CD14-positive monocyte (primary cell): ENCODE measurements at regions not wholly inside any gene's neighbourhood (a gene's known extent, or its start where the extent isn't known, plus 50 kb on each side); places are given as distances from the start of the nearest gene placed in this dataset.

Experiments
- DNase-seq, 3 donors: peaks; one replicate each; pipeline ENCODE4 v3.0.0-alpha.2; 2011 to 2022
- H2AFZ ChIP-seq: 2 replicates; pipeline ENCODE4 v1.6.0; 2012; ENCODE audit warnings: mild to moderate bottlenecking, low read depth, low read length, inconsistent platforms; ENCODE audit not compliant: insufficient read depth, poor library complexity, severe bottlenecking
- H3K27ac ChIP-seq, 2 donors: 1 replicate in 1 of 2; 2 replicates in 1 of 2; pipeline ENCODE4 v1.5.1; 2012 to 2013; ENCODE audit warnings: low read length in 2 of 2, control low read depth in 1 of 2, inconsistent platforms in 1 of 2, low read depth in 1 of 2, mild to moderate bottlenecking in 1 of 2
- H3K27me3 ChIP-seq, 2 donors: one replicate each; pipeline versions ENCODE4 v1.6.0 to v1.6.1; 2011 to 2013; ENCODE audit warnings: low read length in 2 of 2; ENCODE audit not compliant: control insufficient read depth in 2 of 2, insufficient read depth in 2 of 2
- H3K36me3 ChIP-seq, 2 donors: replicated peaks in 1 of 2; 1 replicate in 1 of 2; 2 replicates in 1 of 2; pipeline versions ENCODE4 v1.5.1 to v1.6.1; 2012 to 2013; ENCODE audit warnings: low read length in 2 of 2, control low read depth in 1 of 2, inconsistent platforms in 1 of 2, mild to moderate bottlenecking in 1 of 2; ENCODE audit not compliant: insufficient read depth in 2 of 2, control insufficient read depth in 1 of 2
- H3K4me1 ChIP-seq, 2 donors: 1 replicate in 1 of 2; 2 replicates in 1 of 2; pipeline versions ENCODE4 v1.5.1 to v1.6.1; 2012 to 2013; ENCODE audit warnings: low read length in 2 of 2, control low read depth in 1 of 2, inconsistent platforms in 1 of 2, mild to moderate bottlenecking in 1 of 2, moderate library complexity in 1 of 2; ENCODE audit not compliant: insufficient read depth in 2 of 2, control insufficient read depth in 1 of 2
- H3K4me2 ChIP-seq: replicated peaks from 2 replicates; pipeline ENCODE3; 2012; ENCODE audit warnings: low read length, moderate library complexity, mild to moderate bottlenecking; ENCODE audit not compliant: poor library complexity, severe bottlenecking; ENCODE audit errors: extremely low read depth
- H3K4me3 ChIP-seq, 3 experiments: fragments of 200-600 bp in 1 of 3; sonication (generic) in 1 of 3; replicated peaks in 1 of 3; 1 replicate in 2 of 3; 2 replicates in 1 of 3; pipeline ENCODE4 v1.5.1; 2011 to 2013; ENCODE audit warnings: low read length in 3 of 3, mild to moderate bottlenecking in 3 of 3, control low read depth in 2 of 3, low read depth in 2 of 3, inconsistent platforms in 1 of 3, moderate library complexity in 1 of 3
- H3K79me2 ChIP-seq: 2 replicates; pipeline ENCODE4 v1.6.0; 2012; ENCODE audit warnings: mild to moderate bottlenecking, control low read depth, inconsistent platforms, low read length, moderate library complexity; ENCODE audit not compliant: insufficient read depth
- H3K9ac ChIP-seq: 2 replicates; pipeline ENCODE4 v1.6.0; 2017; ENCODE audit warnings: low read length, mild to moderate bottlenecking; ENCODE audit not compliant: insufficient read depth, poor library complexity, severe bottlenecking
- H3K9me3 ChIP-seq, 2 donors: replicated peaks in 1 of 2; 1 replicate in 1 of 2; 2 replicates in 1 of 2; pipeline versions ENCODE4 v1.5.1 to v1.6.1; 2012 to 2013; ENCODE audit warnings: low read length in 2 of 2, control low read depth in 1 of 2; ENCODE audit not compliant: control insufficient read depth in 1 of 2, insufficient read depth in 1 of 2
- H4K20me1 ChIP-seq: 2 replicates; pipeline ENCODE4 v1.6.0; 2012; ENCODE audit warnings: mild to moderate bottlenecking, low read length, control low read depth, moderate library complexity; ENCODE audit not compliant: insufficient read depth
- H3K27ac Mint-ChIP-seq, 7 donors: one replicate each; pipeline ENCODE4 v1.8.0; 2020; ENCODE audit warnings: mild to moderate bottlenecking in 7 of 7, mixed read lengths in 7 of 7, moderate library complexity in 6 of 7, inconsistent platforms in 2 of 7
- H3K27me3 Mint-ChIP-seq, 3 donors: one replicate each; pipeline ENCODE4 v1.8.0; 2021 to 2022; ENCODE audit warnings: low read depth in 3 of 3, mild to moderate bottlenecking in 3 of 3, mixed read lengths in 3 of 3, moderate library complexity in 3 of 3, inconsistent platforms in 1 of 3
- H3K36me3 Mint-ChIP-seq, 2 donors: one replicate each; pipeline ENCODE4 v1.8.0; 2020; ENCODE audit warnings: mixed read lengths in 2 of 2, inconsistent platforms in 1 of 2, mild to moderate bottlenecking in 1 of 2
- H3K4me1 Mint-ChIP-seq: one replicate; pipeline ENCODE4 v1.8.0; 2020; ENCODE audit warnings: mild to moderate bottlenecking, mixed read lengths
- H3K4me3 Mint-ChIP-seq, 2 donors: one replicate each; pipeline ENCODE4 v1.8.0; 2020; ENCODE audit warnings: mild to moderate bottlenecking in 2 of 2, mixed read lengths in 2 of 2, moderate library complexity in 1 of 2
- H3K9me3 Mint-ChIP-seq, 7 donors: one replicate each; pipeline ENCODE4 v1.8.0; 2020 to 2022; ENCODE audit warnings: mixed read lengths in 7 of 7, mild to moderate bottlenecking in 6 of 7, moderate library complexity in 6 of 7, inconsistent platforms in 2 of 7
- WGBS: methylation state at CpG from one replicate; pipeline ENCODE4 v1.1.5; 2013; ENCODE audit warnings: missing lambda C conversion rate; ENCODE audit not compliant: insufficient coverage; 5-methylcytosine and 5-hydroxymethylcytosine counted together
- intact Hi-C, 2 donors: fragments of 100-400 bp; cut with micrococcal nuclease; formaldehyde crosslinking; loops; one replicate each; pipeline versions ENCODE4 v1.15.0 to v1.15.1; 2023
- TF ChIP-seq, protein P1 (sequence below): fragments of 200-600 bp; IDR thresholded peaks from one replicate; pipeline ENCODE4 v1.8.0; 2022; ENCODE audit warnings: antibody characterized with exemption, mild to moderate bottlenecking

DNA sequence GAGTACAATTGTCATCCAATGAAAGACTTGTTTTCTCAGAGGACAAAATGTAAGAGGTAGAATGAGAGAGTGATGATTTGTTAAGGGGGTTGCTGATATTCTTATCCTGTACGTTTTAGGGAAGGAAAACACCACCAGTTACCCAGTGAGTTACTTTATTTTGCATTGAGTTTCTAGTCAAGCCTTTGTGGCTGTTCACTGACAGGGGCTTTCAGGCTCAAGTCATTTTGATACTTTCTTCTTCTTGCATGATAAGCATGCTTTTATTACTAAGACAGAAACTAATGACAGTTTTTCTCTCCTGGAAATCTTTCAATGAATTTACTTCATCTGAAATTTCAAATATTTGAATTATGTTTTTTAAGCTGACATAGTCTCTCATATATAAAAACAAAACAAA, 710.2 kb upstream of the POM121L12 start:
- H3K4me3 Mint-ChIP-seq, result no peak overlapping the region
- H3K27ac Mint-ChIP-seq, result no peak overlapping the region
- Histone ChIP-seq H3K79me2 (no peaks in the 10 kb centered on the region), H3K4me1 (no peaks in the 10 kb centered on the region), H3K9ac (no peak overlapping the region), H3K4me3 (no peak overlapping the region), H4K20me1 (no peaks in the 10 kb centered on the region), H3K9me3 (peaks cover 22 to 29% of the 10 kb centered on the region in 2 donors), H3K27ac (no peak overlapping the region), H3K27me3 (no peaks in the 10 kb centered on the region), H2AFZ (no peak overlapping the region), H3K36me3 (no peaks in the 10 kb centered on the region), H3K4me2 (no peak overlapping the region)
- 44% methylated on average over 1 of the region's 1 CpG for WGBS
- peaks cover 11 to 42% (median 14%) of the 10 kb centered on the region in 7 donors for H3K9me3 Mint-ChIP-seq
- H3K36me3 Mint-ChIP-seq, result no peaks in the 10 kb centered on the region
- TF ChIP-seq, protein P1, sequence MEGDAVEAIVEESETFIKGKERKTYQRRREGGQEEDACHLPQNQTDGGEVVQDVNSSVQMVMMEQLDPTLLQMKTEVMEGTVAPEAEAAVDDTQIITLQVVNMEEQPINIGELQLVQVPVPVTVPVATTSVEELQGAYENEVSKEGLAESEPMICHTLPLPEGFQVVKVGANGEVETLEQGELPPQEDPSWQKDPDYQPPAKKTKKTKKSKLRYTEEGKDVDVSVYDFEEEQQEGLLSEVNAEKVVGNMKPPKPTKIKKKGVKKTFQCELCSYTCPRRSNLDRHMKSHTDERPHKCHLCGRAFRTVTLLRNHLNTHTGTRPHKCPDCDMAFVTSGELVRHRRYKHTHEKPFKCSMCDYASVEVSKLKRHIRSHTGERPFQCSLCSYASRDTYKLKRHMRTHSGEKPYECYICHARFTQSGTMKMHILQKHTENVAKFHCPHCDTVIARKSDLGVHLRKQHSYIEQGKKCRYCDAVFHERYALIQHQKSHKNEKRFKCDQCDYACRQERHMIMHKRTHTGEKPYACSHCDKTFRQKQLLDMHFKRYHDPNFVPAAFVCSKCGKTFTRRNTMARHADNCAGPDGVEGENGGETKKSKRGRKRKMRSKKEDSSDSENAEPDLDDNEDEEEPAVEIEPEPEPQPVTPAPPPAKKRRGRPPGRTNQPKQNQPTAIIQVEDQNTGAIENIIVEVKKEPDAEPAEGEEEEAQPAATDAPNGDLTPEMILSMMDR, result no peak
- H3K27me3 Mint-ChIP-seq, result no peaks in the 10 kb centered on the region
- no peaks in the 10 kb centered on the region for H3K4me1 Mint-ChIP-seq
- DNase-seq, result no peak
- intact Hi-C loops, result no loop called here

DNA sequence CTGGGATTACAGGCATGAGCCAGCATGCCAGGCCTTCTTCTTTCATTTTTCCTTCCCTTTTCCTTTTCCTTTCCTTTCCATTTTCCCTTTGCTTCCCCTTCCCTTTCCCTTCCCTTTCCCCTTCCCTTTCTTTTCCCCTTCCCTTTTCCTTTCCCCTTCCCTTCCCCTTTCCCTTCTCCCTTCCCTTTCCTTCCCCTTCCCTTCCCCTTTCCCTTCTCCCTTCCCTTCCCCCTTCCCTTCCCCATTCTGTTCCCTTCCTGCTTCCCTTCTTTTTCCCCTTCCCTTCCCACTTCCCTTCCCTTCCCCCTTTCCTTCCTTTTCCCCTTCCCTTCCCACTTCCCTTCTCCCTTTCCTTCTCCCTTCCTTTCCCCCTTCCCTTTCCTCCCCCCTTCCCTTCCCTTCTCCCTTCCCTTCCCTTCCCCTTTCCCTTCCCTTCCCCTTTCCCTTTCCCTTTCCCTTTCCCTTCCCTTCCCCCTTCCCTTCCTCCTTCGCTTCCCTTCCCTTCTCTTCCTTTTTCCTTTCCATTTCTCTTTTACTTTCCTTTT, 712.2 kb upstream of the POM121L12 start:
- no peak overlapping the region for H2AFZ ChIP-seq
- intact Hi-C loops, result no loop called here
- no peaks in the 10 kb centered on the region for H3K4me1 Mint-ChIP-seq
- no peaks in the 10 kb centered on the region for H3K27me3 ChIP-seq
- no peaks in the 10 kb centered on the region for H3K4me1 ChIP-seq
- 100% methylated on average over 1 of the region's 1 CpG for WGBS
- H3K36me3 Mint-ChIP-seq, result no peaks in the 10 kb centered on the region
- TF ChIP-seq, protein P1, result no peak
- H3K27ac ChIP-seq, result no peak overlapping the region
- H3K9me3 ChIP-seq, result peaks cover 21 to 22% of the 10 kb centered on the region in 2 donors
- H3K4me3 ChIP-seq, result no peak overlapping the region
- H3K4me2 ChIP-seq, result no peak overlapping the region
- H3K36me3 ChIP-seq, result no peaks in the 10 kb centered on the region
- no peak overlapping the region for H3K9ac ChIP-seq
- H3K9me3 Mint-ChIP-seq, result peaks cover 8 to 39% (median 11%) of the 10 kb centered on the region in 7 donors
- H3K4me3 Mint-ChIP-seq, result no peak overlapping the region
- no peaks in the 10 kb centered on the region for H4K20me1 ChIP-seq
- no peaks in the 10 kb centered on the region for H3K79me2 ChIP-seq
- no peak overlapping the region for H3K27ac Mint-ChIP-seq
- H3K27me3 Mint-ChIP-seq, result no peaks in the 10 kb centered on the region
- DNase-seq, result no peak
